ENCODE measurements at regions not wholly inside any gene's neighbourhood (a gene's known extent, or its start where the extent isn't known, plus 50 kb on each side); places are given as distances from the start of the nearest gene placed in this dataset.

DNA sequence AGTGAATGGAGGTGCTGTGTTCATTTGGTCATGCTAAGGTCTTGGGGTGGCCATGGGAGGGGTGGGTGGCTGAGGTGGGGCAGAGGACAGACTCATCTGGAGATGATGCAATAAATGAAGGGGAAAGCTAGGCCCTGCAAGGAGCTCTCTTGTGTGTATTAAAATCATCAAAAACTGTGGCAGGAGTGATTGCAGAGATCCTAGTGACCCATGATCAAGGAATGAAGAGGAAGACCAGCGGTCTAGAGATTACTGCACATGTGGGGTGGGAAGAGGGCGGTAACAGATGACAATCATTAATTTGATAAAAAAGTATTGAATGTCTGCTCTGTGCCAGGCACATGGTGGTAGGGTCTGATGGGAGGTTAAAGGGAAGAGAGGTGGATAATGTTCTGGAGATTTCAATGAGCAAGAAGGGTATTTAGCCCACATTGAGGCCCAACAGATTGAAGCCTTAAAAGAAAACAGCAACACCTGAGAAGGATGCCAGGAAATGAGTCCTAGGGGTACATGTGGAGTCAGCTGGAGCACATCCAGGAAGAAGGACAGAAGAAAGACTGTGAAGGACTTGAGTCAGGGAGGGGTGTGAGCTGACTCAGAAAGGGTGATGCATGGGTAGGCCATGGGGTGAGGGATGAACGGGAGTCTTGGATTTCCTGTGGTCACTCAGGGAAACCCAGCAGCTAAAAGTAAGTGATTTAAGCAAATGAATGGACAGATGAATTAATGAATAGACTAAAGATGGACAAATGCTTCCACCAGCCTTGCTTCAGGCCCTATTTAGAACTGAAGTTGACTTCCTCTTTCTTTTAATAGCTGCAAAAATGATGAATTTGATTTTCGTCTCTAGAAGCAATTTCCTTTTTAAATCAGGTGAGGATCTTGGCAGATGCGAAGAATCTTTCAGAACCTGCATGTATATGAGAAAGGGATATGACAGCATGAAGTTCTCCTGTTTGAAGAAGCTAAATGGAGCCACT lies 83.1 kb upstream of the IGFBP3 start:
- FAIRE-seq (no peak), DNase-seq (ENCODE audit: low spot score in 2 of 2) (no peak)

DNA sequence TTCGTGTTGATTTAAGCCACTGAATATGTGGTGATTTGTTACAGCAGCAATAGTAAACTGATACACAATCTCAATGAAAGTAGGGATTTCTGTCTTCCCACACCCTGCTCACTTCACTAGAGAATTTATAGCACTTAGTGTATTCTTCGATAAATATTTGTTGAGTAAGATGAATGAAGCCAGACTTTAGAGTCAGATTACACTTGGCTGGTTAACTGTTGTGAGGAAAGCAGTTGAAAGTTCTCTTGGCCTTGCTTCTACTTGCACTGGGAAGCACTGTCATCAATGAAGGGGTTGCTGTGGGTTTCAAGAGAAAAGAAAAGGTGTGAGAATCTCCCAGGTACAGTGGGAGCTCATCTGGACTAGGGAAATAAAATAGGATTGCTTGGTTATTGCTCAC lies 82.1 kb upstream of the IGFBP3 start:
- DNase-seq (ENCODE audit: low spot score in 2 of 2) (no peak), FAIRE-seq (no peak)

DNA sequence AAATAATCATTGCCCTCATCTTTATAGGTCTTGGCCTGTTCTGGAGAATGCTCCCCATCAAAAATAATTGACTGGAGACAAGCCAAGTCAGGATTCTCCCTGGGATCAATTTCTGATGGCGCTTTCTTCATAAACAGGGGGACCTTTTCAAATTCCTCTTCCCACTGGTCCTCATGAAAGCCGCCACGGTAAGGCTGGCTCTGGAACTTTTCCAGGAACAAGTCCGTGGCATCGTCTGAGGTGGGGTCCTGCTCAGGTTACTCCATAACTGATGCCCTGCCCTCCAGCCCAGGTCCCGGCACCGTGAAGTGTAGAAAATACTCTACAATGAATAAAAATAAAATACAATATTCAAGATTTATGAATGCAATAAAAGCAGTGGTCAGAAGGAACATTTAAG lies 79.4 kb upstream of the IGFBP3 start:
- DNase-seq (ENCODE audit: low spot score in 2 of 2) = no peak
- FAIRE-seq = no peak

DNA sequence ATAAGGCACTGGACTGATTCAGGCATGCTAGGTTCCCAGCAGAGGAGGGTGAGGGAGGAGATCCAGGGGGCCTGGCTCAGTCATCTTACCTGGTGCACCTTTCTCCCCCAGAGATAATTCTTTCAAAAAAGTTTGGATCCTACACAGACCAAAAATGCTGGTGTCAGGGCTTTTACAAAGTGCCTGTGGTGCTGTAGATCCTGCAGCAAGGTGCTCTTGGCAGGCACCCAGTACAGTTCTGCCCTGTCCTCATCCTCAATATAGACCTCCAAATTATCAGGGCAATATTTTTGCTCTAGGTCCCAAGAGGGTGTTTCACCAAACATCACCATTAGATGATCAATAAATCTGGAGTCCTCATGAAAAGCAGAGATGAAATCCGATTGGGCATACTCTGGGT lies 78.5 kb upstream of the IGFBP3 start:
- FAIRE-seq (no peak), DNase-seq (ENCODE audit: low spot score in 2 of 2) (no peak)

DNA sequence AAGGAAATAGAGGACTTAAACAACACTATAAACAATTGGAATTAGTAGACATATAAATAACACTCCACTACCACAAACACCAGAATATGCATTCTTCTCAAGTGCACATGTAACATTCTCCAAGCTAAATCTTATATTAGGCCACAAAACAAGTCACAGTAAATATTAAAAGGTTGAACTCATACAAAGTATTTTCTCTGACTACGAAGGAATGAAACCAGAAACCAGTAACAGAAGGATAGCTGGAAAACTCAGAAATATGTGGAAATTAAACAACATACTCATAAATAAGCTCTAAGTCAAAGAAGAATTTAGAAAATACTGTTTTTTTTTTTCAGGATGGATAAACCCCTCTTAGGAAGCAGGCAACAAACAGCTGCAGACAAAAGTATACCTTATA lies 77.4 kb upstream of the IGFBP3 start:
- FAIRE-seq (no peak), DNase-seq (ENCODE audit: low spot score in 2 of 2) (no peak)

DNA sequence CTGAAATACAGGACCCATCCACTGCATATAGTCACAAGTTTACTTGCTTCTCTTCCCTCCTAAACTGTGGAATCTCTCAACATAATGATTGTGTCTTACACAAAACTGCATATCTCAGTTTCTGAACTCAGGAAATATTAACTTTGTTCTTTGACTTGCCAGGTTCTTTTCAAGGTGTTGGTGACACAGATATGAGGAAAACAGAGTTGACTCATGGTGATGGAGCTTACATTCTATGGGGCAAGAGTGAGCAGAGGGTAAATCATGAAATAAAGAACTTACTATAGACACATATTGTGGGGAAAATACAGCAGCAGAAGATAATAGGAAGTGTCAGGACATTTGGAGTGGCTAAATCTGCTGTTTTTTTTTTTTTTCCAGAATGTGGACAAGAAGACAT lies 72.5 kb upstream of the IGFBP3 start:
- no peak for DNase-seq (ENCODE audit: low spot score in 2 of 2)
- FAIRE-seq = no peak

DNA sequence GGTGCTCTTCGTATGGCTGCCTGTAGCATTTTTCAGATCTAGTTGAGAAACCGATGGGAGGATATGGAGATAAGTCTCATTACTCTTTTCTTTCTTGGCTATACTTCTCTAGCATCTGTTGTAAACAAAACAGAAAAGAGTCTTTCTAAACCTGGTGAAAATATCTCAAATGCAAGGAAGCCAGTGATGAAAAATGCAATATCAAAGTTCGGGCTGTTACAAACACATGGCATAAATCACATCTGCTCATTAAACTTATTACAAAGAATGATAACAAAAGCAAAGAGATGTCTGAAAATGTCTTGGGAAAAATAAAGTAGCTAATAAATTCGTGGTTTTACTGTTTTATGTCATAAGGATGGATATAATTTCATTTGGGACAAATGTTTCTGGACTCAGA lies 71.8 kb upstream of the IGFBP3 start:
- FAIRE-seq = no peak
- no peak for DNase-seq (ENCODE audit: low spot score in 2 of 2)

DNA sequence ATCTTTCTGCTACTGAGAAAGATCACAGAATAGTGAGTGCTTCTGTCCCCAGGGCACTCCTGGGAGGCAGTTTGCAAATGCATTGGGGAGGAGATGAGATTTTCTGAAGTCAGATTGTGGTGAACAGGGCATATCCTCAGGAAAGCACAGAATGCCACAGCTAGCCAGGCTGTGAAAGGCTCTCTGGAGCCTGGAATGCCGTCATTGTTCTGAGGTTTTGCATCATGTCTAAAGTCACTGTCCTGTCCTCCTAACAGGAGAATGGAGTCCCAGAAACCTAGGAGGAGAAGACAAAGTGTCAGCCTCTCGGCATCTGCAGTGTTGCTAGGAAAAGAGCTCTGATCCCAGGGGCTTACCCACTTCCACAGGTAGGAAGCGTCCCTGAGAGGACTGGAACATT lies 69.2 kb upstream of the IGFBP3 start:
- no peak for FAIRE-seq

DNA sequence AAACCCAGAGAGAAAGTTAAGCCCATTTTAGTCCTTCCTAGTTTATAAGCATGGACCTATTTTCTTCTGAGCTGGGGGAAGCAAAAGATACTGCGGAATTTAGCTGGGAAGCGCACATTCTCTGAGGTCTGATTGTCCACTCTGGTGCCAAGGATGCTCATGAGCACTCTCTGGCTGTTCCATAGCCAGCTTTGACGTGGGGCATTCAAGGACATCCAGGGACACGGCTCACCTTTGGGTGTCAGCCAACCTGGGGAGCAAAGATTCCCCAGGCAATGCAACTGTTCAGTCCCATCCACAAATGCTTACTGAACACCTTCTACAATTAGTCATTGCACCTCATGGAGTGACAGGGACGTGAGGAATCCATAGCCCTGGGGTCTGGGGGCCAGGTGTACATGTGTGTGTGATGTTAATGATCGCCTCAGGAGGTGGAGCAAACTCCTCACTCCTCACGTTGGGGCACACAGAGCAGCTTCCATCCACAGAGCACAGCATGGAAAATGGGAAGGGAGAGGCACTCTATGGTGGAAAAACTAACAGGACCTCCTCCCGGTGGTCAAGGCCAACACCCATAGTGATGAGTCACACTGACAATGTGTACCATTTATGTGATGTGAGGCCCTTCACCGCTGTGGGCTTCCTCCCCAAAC lies 67.5 kb upstream of the IGFBP3 start:
- FAIRE-seq (no peak), DNase-seq (ENCODE audit: low spot score in 2 of 2) (no peak)

More for the DNA sequence above, 69.2 kb upstream of the IGFBP3 start:
- DNase-seq (ENCODE audit: low spot score in 2 of 2) = no peak

DNA sequence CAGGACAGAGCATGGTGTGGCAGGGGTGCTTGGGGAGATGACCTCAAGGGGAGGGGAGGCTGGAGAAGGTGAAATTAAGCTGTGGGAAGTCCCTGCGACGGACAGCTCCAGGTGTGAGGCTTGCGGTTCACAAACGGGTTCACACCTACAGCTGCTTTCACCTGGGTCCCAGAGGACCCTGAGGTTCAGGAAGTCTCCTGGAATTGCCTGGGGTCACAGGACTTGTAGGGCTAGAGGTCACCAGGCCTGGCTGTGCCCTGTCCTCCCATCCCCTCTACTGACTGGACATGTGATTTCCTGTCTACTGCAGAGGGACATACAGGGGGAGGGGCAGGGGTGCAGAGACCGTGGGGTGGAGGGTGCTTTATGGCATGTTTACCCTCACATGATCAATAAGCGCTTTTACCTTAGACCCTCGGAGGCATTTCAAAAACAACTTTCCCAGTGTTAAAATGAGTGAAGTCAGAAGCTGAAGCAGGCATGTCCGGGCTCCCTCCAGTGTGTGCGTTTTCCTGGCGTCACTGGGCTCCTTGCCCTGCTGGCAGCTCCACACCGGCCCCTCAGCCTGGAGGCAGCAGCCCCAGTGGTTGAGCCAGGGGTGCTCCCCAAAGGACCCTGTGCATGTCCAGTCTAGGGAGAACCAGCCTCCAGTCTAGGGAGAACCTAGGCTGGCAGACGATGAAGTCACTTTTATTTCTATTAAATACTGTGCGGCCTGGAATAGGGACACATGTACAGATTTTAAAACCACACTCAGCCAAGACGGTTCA lies 66.6 kb upstream of the IGFBP3 start:
- FAIRE-seq = no peak
- DNase-seq (ENCODE audit: low spot score in 2 of 2) = no peak

DNA sequence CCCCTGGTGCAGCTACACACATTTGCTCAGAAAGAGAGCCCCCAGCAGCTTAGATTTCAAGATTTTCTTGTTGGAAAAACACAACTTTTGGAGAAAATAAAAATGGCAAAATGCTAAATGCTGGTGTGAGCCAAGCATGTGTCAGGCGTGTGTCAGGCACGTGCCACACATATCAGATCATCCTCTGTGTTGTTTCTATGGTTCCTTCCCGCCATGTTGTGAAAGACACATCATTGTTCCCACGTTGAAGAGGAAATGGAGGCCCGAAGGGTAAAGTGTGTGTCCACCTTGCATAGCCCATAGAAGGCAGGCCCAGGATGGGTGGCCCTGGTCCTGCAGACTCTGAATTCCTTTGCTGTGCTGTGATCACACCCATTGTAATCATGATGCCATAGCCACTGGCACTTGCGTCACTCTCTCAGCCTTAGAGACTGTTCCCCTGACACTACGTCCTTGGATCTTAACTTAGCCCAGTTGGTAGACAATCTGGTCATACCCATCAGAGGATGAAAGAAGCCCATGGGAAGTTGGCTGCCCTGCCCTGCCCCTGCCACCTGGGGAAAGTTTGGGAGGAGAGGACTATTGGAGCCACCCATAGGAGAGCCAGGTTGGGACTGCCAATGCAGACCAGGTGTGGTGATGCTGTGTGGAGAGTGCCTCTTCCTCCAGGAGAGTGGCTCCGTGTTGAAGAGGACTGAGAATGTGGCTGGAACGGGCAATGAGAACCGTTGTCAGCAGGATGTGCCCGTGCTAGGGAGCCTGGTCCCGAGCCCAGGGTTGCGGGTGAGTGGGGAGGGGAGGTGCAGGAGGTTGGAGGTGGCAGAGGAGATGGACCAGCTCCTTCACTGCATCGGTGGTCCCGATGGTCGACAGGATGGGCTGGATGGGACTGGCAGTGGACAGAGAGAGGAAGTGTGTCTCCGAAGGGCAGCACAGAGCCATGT lies 65.6 kb upstream of the IGFBP3 start:
- FAIRE-seq (no peak), DNase-seq (ENCODE audit: low spot score in 2 of 2) (no peak)

DNA sequence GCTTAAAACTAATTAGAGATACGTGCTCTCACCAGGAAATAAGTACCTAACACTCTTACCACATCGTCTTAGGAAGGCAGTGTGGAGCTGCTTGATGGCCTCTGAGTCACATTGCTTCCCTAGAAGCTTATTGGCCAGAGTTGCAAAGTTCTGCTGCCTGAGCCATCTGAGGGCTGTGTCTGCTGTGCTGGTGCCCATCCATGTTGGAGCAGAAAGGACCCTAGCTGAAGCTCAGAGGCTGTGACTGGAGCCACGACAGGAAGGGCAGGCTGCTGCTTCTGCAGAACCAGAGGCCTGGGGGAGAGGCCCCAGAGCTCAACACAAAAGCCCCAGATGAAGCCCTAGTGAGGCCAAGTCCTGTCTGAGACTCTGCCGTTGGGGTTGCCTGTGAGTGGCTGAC lies 64.8 kb upstream of the IGFBP3 start:
- FAIRE-seq (no peak), DNase-seq (ENCODE audit: low spot score in 2 of 2) (no peak)

DNA sequence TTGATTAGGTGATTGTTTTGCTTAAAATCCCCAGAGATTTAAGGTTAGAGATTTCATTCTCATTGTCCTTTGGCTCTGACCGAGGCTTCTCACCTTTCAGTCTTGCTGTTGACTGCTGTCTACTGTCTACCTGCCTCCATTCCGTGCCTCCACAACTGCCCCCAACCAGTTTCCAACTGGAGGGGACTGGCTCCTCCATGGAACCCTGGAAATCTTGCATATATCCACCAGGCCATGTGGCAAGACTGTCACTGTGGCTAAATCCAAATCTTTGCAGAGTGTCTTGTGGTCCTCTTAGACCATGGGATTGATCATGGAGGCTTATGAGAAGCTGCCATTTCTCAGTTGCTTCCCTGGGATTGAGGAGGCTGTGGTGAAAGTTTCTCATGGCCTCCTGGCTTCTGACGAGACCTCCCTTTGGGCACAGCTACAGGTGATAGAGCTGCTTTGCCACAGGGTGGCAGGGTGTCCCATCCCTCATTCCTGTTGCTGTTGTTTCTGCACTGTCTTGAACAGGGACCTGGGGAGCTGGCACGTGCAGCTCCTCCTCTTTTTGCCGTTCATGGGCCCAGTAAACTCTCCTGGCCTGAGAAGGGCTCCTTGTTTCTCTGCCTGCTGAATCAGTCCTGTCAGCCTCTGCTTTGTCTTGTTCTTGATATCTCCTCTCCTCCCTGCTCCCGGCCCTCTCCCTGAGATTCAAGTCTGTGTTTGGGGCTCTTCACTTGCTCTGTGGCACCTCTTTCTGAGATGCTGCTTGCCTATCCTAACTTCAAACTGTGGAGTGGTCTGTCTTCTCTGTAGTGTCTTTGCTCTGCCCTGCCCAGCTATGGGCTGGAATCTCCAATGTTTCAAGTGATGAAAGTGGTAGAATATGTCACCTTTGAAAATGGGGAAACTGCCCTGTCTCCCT lies 63.6 kb upstream of the IGFBP3 start:
- FAIRE-seq (no peak), DNase-seq (ENCODE audit: low spot score in 2 of 2) (no peak)

DNA sequence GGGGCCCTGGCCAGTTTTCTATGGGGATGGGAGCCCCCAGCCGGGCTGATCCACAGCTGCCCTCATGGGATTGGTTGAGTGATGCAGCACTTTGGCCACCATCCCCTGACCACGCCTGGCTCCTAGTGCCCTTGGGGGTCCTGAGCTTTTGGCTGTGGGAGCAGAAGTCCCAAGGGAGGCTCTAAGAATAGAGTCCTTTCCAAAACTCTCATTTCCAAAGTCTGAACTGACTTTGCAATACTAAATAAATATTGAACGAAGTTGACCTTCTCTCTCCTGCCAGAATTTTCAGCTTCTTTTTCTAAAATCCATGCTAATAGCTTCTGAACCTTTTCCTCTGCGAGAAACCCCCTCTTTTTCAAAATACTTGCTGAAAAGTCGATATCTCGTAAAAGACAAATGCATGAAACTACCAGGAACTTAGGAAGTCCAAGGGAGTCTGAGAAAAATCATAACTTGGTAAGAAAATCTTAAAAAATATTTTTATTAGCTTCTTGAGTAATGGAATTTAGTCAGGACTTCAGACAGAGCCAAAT lies 62.7 kb upstream of the IGFBP3 start:
- DNase-seq (ENCODE audit: low spot score in 2 of 2) (no peak), FAIRE-seq (no peak)

DNA sequence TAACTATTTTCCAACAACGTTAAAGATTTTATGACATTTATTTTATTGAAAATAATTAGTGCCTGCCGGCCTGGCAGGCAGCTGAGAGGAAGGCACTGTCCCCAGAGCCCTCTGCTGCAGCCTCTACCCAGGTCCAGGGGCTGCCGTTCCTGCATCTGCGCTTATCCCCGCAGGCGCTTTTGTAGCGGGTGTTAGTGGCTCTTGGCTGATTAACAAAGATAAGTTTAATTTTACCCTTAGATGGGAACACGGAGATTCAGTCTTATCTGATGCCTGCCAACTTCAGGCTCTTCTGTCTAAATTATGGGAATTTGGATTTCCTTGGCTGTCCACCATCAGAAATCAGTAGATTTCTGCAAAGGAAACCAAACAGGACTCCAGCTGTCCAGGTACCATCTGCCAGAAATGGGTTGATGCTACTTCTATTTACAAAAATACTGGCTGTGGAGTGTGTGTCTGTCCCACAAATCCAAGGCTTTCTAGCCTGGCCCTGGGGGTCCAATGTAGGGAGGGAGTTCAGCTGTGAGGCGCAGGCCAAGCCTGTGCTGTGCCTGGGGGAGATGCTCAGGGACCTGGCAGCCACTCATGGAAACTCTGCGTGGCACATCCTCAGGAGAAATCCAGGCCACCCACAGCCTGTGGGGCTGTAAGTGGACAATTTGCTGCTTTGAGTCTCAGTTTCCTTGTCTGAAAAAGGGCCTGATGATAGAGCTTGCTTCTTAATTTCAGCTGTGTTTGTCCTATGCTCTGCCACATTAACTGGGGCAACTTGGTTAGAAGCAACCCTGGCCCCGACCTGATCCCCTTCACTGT lies 62.0 kb upstream of the IGFBP3 start:
- no peak for DNase-seq (ENCODE audit: low spot score in 2 of 2)

DNA sequence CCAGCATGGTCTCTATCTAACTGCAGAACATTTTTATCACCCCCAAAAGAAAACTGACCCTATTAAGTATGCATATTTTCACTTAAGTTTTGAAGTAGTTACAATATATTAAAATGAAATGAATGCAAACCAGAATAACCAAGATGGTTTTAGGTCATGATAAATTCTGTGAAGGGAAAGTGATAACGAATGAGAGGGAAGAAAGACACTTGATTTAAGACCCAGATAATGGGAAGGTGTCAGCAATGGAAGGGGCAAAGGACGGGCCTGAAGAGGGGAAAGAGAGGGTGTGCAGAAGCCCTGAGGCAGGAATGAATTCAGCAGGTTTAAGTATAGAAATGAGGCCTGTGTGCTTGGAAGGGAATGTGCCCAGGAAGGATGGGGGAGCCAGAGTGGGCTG lies 61.1 kb upstream of the IGFBP3 start:
- DNase-seq (ENCODE audit: low spot score in 2 of 2) (no peak), FAIRE-seq (no peak)

More for the DNA sequence above, 62.0 kb upstream of the IGFBP3 start:
- no peak for FAIRE-seq

DNA sequence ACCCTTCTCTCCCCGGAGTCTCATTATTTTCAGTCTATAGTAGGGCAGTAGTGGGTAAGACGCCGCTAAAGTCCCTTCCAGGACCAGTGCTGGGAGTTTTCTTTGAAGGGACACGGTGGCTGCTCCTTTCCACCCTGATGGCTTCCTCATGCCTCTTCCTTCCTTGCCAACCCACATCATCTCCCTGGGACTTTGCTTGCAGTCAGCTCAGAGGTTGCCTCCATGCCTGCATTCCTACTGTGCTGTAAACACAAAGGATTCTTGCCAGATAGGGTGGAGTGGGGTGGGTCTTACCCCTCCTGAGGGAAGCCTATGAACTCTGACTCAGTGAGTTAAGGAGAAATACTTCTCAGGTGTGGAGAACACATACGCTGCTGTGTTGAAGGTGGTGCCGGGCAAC lies 59.9 kb upstream of the IGFBP3 start:
- no peak for DNase-seq (ENCODE audit: low spot score in 2 of 2)
- FAIRE-seq = no peak

Measured in frontal cortex (tissue), 3 donors.